ENCODE measurements at regions not wholly inside any gene's neighbourhood (a gene's known extent, or its start where the extent isn't known, plus 50 kb on each side); places are given as distances from the start of the nearest gene placed in this dataset.

DNA sequence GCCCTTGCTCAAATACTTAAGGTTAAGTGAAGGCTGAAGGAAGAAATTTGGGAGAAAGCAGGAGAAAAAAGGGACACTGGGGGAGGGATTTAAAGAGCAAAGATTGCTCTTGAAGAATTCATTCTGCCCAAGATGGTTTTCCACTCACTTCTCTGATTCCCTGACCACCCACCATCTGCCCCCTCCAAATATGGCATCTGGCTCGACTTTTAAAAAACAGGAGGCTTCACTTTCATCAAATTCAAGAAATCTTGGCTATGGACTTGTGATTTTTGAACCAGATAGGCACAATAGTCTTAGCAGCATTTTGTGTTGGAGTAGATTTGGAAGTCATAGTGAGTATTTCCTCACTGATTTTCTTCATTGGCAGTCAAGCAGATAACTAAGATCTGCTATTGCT, 574.4 kb upstream of the SUCLG2 start:
- no peak for TF ChIP-seq PATZ1 (CRISPR knock-in tag; IDR thresholded peaks at IDR 0.05; ENCODE audit: borderline replicate concordance)
- TF ChIP-seq ZFP3 (CRISPR knock-in tag; IDR thresholded peaks at IDR 0.05), result no peak
- TF ChIP-seq ISL1 (CRISPR knock-in tag; IDR thresholded peaks at IDR 0.05), result no peak
- no peak for TF ChIP-seq RARB (CRISPR knock-in tag; IDR thresholded peaks at IDR 0.05)
- no peak for TF ChIP-seq OSR1 (CRISPR knock-in tag; IDR thresholded peaks at IDR 0.05)
- TF ChIP-seq, protein P1, sequence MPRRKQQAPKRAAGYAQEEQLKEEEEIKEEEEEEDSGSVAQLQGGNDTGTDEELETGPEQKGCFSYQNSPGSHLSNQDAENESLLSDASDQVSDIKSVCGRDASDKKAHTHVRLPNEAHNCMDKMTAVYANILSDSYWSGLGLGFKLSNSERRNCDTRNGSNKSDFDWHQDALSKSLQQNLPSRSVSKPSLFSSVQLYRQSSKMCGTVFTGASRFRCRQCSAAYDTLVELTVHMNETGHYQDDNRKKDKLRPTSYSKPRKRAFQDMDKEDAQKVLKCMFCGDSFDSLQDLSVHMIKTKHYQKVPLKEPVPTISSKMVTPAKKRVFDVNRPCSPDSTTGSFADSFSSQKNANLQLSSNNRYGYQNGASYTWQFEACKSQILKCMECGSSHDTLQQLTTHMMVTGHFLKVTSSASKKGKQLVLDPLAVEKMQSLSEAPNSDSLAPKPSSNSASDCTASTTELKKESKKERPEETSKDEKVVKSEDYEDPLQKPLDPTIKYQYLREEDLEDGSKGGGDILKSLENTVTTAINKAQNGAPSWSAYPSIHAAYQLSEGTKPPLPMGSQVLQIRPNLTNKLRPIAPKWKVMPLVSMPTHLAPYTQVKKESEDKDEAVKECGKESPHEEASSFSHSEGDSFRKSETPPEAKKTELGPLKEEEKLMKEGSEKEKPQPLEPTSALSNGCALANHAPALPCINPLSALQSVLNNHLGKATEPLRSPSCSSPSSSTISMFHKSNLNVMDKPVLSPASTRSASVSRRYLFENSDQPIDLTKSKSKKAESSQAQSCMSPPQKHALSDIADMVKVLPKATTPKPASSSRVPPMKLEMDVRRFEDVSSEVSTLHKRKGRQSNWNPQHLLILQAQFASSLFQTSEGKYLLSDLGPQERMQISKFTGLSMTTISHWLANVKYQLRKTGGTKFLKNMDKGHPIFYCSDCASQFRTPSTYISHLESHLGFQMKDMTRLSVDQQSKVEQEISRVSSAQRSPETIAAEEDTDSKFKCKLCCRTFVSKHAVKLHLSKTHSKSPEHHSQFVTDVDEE (CRISPR knock-in tag; IDR thresholded peaks at IDR 0.05), result no peak
- no peak for TF ChIP-seq TOX (CRISPR knock-in tag; IDR thresholded peaks at IDR 0.05; ENCODE audit: borderline replicate concordance)
- no peak for TF ChIP-seq CSRNP3 (CRISPR knock-in tag; IDR thresholded peaks at IDR 0.05)
- no peak for TF ChIP-seq ZNF565 (CRISPR knock-in tag; conservative IDR thresholded peaks at IDR 0.05; ENCODE audit: low read depth)
- no peak for TF ChIP-seq ZNF8 (CRISPR knock-in tag; IDR thresholded peaks at IDR 0.05)
- TF ChIP-seq, protein P2, sequence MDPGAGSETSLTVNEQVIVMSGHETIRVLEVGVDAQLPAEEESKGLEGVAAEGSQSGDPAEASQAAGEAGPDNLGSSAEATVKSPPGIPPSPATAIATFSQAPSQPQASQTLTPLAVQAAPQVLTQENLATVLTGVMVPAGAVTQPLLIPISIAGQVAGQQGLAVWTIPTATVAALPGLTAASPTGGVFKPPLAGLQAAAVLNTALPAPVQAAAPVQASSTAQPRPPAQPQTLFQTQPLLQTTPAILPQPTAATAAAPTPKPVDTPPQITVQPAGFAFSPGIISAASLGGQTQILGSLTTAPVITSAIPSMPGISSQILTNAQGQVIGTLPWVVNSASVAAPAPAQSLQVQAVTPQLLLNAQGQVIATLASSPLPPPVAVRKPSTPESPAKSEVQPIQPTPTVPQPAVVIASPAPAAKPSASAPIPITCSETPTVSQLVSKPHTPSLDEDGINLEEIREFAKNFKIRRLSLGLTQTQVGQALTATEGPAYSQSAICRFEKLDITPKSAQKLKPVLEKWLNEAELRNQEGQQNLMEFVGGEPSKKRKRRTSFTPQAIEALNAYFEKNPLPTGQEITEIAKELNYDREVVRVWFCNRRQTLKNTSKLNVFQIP (CRISPR knock-in tag; IDR thresholded peaks at IDR 0.05; ENCODE audit: borderline replicate concordance, low read depth), result no peak
- no peak for TF ChIP-seq ZFP30 (CRISPR knock-in tag; IDR thresholded peaks at IDR 0.05)
- no peak for TF ChIP-seq ARNTL (CRISPR knock-in tag; IDR thresholded peaks at IDR 0.05; ENCODE audit: borderline replicate concordance, low read depth)
- no peak for TF ChIP-seq ZC3H10 (CRISPR knock-in tag; IDR thresholded peaks at IDR 0.05)

Measured in SK-N-SH treated with all-trans-retinoic acid at 6 μM for 48 hours (cell line).